ENCODE measurements at regions not wholly inside any gene's neighbourhood (a gene's known extent, or its start where the extent isn't known, plus 50 kb on each side); places are given as distances from the start of the nearest gene placed in this dataset.
"Not testable (repeated sequence)": the region's sequence is repeated elsewhere in the genome, so short reads cannot be mapped to it uniquely, and the experiment has no call there.

DNA sequence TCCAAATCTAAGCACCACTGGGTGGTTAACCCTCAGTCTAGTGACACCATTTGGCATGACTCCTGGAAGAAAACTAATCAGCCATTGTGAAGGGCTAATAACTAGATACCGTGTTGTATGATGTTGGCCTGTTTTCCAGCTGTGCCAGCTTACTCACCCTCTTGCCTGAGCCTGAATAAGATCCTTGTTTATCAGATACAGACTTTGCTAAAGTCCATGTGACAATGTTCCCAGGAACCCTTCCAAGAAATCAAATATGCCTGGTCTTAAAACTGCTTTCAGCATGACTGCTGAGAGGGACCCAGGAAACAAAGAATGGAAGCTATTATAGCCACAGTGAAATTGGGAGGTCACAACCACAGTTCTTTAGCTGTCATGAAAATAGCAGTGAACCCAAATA lies 640.8 kb upstream of the INTU start:
- peak; percentile 29 for DNase-seq (ENCODE audit: low spot score)

DNA sequence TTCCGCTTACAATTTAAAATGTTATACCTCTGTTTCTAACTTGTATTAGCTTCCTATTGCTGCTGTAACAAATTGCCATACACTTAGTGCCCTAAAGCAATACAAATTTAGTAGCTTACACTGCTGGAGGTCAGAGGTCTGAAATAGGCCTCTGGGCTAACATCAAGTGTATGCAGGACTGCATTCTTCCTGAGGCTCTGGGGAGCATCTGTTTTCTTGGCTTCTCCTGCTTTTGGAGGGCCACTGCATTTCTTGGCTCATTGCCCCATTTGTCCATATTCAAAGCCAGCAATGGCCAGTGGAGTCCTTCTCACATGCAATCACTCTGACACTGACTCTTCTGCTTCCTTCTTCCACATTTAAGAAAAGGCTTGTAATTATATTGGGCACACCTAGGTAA lies 639.8 kb upstream of the INTU start:
- DNase-seq (ENCODE audit: low spot score), result no peak

DNA sequence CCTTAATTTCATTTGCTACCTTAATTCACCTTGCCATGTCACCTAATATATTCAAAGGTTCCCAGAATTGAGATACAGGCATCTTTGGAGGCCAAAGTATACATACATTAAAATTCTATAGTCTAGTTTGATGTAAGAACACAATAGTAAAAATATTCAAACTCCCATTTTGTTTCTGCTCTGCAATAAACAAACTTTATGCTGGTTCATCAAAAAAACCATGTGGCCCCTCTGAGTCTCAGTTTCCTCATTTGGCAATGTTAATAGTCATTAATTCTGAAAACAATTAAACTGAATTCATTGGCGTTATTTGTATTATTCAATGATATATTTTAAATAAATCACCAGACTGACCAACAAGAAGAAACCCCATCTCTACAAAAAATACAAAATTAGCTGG lies 639.4 kb upstream of the INTU start:
- no peak for DNase-seq (ENCODE audit: low spot score)

DNA sequence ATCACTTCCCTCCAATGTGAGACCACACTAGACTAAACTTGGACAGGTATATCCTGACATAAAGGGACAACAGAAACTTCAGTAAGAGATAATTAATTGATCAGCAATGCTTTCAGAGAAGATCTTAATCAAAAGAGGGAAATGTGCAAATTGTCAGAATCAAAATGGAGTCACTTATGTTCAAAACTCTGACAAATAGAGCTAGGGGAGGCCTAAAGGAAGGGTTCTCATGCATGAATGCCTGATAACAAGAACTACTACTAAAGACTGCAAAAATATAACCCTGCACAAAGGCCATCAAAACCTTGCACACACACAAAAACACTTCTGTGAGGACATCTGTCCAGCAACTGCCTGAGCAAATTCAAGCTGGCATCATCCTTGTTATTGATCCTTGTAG lies 637.5 kb upstream of the INTU start:
- DNase-seq (ENCODE audit: low spot score), result no peak

DNA sequence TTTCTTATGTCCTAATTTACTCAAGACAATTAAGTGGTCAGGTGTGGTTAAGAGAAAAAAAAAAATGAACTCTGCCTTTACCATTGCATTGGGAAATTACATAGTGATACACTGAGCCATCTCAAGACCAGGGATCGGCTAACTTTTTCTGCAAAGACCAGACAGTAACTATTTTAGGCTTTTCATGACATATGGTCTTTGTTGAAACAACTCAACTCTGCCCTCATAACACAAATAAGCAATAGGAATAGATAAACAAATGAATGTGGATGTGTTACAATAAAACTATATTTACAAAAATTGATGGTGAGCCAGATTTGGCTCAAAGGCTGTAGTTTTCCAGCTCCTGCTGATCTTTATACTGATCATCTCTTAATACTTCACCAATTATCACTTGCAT lies 632.6 kb upstream of the INTU start:
- DNase-seq (ENCODE audit: low spot score), result no peak

DNA sequence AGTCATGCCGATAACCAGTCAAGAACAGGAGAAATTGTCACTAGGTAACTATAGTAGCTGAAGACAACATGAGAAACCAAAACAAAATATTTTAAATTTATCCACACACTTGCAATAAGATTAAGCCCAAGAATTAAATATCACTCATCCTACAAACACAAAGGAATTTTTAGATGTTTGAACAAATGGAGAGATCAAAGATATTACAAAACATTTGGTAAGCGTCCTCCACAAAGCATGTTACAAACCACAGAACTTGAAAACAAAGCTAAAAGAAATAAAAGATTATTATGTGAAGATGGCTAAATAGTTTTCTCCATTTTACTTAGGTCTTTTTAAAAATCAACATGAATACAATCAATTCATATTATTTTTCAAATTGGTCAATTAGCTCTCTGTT lies 631.9 kb upstream of the INTU start:
- DNase-seq (ENCODE audit: low spot score), result no peak

DNA sequence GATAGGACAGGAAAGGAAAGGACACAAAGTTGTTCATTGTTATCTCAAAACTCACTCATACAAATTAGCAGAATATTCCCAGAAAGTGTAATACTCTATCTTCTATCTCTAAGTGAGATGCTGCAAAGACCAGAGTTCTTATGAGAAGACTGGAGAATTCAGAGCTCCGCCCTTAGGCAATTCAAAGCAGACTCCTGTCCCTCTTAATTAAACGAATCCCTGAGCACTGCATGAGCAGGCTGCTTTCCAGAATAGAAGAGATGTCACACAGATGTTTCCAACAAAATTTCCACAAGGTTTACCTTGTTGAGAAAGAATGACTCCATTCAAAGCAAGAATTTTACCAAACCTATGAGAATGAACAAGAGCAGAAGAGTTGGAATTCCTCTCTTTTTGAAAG lies 630.8 kb upstream of the INTU start:
- no peak for DNase-seq (ENCODE audit: low spot score)

DNA sequence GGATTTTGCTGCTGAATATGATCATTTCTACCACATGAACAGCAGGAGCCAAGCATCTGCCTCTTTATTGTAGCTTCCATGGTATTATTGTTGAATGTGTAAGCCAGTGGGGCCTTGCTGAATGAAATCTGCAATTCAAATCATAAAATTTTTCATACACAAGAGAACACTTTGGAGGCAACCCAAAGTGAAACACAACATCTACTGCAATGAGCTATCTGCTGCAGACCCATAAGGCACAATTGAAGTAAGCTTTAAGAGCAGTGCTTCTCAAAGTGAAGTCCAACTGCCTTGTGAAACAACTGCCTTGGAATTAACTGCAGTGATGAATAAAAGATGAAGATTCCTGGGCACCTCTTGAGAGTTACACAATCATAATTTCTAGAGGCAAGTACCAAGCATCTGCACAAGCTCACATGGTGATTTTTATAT lies 626.3 kb upstream of the INTU start:
- DNase-seq (ENCODE audit: low spot score), result no peak

DNA sequence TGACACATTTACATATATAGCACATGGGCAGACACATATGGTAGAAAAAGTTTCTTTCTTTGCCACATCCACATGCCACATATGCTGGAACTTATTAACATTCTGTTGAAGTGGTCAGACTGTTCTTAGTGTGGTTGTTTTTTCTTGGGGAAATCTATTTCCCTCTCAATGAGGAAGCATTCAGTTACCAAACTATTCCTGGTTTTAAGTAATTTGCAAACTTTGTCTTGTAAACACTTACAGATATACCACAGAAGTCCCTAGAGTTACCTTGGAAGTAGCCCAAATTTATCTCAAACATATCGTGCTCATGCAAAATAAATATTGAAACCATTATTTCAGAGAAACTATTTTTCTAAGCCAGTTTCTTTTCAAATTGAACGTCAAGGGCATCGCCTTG lies 625.5 kb upstream of the INTU start:
- no peak for DNase-seq (ENCODE audit: low spot score)

DNA sequence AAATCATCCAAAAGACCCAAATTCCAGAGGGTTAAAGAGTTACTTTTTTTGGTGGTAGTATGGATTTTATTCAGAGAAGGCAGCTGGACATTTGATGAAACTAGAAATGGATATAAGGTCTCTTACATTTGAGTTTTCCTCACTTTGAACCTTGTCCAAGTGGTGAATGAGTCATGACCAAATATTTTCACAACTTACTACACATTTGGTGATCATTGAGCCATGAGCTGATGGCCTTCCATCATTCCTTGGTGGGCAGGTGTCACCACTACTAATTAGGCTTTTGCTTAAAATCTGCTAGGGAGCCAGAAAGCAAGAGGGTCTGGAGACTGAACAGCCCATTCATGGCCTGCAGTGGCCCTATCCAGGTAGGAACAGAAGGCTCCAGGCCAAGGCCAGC lies 620.2 kb upstream of the INTU start:
- no peak for DNase-seq (ENCODE audit: low spot score)

DNA sequence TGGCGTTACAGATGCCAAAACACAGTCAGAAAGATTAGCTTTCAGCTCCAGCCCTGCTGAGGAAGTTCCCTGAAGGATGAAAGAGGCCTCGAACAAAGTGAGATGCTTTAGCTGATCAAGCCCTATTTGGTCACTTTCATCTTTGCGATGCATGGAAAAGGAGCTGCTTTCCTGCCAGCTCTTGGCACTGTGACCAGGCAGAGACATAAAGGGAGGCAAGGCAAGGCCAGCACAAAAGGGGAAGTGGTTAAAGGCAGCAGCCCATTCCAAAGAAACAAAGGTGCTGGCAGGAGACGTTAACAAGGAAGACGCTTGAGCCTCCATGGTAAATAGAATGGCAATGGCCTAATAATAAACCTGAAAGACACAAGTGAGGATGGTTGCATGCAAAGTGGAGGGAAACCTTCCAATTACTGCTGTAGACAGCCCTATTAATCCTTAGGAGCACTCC lies 617.1 kb upstream of the INTU start:
- DNase-seq (ENCODE audit: low spot score), result no peak

DNA sequence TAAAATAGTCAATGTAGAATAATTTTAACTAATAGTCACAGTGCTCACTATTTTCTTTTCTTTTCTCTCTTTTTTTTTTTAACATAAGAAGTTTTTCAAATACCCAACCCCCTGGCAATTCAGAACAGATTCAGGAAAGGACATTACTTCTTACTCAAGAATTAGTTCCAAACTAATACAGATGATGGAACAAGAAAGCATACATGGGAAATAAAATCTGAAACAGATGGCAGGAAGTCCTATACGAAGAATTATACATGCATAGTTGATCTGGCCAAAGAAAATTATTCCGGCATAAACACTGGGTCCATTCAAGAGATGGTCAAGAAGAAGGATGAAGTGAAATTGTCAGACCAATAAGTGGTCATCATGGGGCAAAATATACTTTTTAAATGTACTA lies 614.4 kb upstream of the INTU start:
- no peak for DNase-seq (ENCODE audit: low spot score)

DNA sequence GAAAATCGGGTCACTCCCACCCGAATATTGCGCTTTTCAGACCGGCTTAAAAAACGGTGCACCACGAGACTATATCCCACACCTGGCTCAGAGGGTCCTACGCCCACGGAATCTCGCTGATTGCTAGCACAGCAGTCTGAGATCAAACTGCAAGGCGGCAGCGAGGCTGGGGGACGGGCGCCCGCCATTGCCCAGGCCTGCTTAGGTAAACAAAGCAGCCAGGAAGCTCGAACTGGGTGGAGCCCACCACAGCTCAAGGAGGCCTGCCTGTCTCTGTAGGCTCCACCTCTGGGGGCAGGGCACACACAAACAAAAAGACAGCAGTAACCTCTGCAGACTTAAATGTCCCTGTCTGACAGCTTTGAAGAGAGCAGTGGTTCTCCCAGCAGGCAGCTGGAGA lies 611.9 kb upstream of the INTU start:
- DNase-seq (ENCODE audit: low spot score), result not testable (repeated sequence)

DNA sequence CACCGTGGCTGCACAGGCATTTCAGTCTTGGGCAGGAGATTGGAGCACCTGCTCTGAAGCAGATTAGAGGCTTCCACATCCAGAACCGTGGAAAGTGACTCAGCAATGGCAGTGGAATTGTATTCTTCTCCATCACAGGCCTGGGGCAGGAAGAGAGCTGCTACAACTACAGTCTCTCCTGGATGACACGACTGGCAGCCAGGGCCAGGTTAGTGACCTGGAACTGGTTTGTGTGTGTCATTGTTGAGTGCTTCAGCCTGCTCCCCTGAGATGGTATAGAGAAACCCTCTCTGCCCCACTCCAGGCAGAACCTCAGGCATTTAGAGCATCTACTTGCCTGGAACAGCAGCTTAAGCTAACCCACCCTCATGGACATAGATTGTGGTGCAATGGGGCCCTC lies 596.5 kb upstream of the INTU start:
- no peak for DNase-seq (ENCODE audit: low spot score)

DNA sequence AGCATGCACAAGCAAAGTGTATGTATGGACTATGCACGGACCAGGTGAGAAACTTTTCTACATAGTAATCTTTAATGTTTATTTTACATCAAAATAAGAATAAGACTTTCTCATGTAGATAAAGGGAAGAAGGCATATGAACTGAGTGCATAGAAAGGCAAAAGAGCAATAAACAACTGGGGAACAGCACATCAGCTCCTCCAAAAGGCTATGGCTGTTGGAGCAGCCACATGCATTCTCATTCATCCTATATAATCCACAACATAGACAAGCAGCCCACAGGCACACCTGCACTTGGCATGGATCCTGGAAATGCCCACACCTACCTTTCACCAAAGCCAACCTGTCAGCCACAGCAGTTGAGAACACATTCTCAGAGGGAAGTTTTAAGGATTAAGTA lies 586.9 kb upstream of the INTU start:
- DNase-seq (ENCODE audit: low spot score), result no peak

DNA sequence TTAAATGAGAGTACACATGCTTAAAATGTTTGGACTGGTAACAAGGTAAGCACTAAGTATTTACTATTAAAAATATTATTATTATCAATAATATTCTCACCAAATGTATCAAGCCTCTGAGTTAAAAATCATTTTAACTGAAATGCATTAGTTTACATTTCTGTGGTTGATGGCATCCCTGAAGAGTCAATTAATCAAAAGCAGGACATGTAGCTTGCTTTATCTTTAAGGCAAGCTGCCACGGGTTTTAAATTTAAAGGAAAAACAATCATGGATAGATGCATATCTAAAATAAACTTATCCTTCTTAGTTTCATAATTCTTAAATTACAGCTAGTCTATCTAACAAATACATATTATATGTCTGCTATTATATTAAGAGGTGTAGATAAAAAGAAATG lies 584.8 kb upstream of the INTU start:
- DNase-seq (ENCODE audit: low spot score), result no peak

DNA sequence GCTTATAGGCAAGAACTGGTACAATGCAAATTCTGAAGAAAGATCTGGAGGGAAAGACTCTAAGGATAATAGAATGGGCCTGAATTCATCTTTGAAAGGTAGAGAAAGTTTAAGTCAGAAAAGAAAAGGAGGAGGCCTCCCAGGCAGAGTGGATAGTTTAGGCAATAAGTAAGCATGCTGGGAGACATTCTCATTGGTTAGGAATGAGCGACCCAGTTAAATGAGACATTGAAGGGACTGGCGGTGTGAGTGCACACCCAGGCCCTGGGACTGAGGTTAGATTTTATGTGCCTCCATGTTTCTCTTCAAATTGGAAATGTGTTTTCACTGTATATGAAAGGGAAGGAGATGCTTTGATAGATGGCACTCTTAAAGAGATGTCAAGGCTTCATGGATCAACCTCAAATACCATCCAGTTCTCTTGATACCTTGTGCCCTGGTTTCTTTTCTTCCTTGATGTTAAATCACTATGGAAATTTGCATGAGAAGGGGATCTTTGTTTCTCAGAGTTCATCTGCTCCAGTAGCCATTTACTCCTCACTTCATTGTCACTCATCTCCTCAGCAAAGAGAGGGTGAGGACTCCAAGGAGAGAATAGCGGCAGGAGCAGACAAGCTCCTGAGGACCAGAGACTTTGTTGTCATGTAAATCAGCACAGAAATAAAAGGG lies 584.2 kb upstream of the INTU start:
- DNase-seq (ENCODE audit: low spot score), result no peak

DNA sequence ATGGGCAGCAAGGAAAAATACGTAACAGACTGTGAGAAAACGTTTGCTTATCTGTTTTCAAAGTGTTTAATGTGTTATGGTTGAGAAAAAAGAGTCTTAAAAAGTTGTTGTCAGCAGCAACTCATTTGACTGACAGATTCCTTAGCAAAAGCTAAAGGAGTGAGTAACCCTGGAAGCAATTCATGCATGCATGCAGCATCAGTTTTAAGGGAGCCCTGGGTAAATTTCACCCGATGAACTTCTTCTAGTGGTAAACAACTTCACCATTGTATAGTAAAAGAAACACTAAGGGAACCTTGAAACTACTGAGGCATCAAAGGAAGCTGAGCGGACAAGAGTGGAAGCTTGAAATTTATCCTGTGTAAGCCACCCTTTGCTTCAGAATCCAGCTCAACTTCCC lies 583.2 kb upstream of the INTU start:
- DNase-seq (ENCODE audit: low spot score), result no peak

DNA sequence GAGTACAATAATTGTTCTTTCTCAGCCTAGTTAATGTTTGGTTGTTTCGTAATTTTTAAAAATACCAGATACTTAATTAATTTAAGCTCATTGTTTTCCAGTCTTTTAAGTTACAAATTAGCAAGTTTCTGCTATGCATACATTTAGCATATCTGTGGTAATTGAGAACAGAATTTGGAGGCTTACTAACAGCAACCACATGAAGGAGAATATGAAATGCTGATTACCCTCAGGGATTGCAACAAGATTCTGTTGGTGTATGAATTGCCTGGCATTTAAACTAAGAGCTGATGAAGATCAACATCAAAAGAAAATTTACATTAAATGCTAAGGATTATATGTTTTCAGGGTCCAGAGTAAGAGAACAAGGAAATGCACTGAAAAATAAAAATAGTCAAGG lies 580.0 kb upstream of the INTU start:
- no peak for DNase-seq (ENCODE audit: low spot score)

DNA sequence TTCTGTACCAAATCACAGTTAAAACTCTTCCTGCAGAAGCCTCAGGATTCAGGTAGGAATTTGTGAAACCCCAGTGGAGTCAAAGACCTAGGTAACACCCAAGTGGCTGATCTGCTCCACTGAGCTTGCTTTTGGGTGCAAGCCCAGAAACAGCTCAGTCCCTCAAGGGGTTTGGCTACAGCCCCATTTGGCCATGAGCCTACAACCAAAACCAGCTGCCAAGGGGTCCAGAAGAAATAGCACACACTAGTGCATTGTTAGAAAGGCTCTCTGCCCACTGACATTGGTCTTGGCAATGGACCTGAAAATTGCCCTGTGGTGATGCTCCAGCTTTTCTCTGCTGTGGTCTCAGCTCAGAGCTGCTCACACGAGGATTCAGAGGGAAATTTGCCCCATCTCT lies 577.4 kb upstream of the INTU start:
- peak; percentile 14 for DNase-seq (ENCODE audit: low spot score)

DNA sequence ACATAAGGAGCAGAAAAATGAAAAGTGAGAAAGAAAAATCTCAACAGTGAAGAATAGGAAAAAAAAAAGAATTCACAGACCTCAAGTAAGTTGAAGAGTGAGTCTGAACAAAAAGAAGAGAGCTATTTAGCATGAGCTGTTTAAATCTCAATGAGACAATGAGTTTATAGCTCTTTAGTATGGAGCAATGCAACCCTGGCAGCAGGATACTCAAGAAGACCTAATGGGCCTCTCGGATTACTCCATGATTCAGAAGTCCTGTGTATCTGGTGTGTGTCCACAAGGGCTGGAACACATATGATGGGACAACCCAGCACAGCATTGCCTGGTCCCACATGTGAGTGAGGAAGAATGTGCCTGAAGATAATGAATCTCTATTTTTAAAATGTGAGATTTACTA lies 563.1 kb upstream of the INTU start:
- DNase-seq (ENCODE audit: low spot score), result no peak

DNA sequence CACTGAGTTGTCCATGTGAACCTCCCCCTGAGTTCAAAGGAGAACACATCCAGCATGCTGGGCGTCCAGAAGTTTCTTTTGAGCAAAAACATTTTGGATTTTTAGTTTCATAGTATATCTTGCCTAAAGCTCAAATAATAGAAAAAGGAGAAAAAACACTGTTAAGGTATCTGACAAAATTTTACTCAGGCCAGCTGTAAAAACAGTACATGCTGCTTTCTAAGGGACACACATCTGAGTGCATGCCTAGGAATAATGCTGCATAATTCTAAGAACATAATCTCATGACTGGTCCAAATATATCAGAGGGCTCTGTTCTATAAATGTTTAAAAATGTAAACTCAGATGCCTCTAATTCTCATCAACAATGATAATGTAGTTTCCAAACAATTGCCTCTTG lies 561.3 kb upstream of the INTU start:
- DNase-seq (ENCODE audit: low spot score), result no peak

DNA sequence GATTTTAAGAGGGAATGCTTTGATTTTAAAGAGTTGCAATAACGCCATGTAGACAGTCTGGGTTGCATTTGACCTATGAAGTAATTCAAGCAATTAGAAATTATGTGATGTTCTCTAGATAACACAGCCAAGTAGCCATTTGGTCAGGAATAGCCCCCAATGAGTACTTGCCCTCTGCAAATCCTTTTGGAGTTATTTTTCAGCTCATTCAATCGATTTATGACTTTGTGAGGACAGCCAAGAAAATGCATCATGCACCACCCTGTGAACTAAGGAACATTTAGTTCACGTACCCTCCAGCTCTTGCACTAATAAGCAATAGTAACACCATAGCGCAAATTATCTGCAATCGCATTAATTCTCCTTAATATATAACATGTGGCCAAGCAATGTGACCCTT lies 552.6 kb upstream of the INTU start:
- no peak for DNase-seq (ENCODE audit: low spot score)

DNA sequence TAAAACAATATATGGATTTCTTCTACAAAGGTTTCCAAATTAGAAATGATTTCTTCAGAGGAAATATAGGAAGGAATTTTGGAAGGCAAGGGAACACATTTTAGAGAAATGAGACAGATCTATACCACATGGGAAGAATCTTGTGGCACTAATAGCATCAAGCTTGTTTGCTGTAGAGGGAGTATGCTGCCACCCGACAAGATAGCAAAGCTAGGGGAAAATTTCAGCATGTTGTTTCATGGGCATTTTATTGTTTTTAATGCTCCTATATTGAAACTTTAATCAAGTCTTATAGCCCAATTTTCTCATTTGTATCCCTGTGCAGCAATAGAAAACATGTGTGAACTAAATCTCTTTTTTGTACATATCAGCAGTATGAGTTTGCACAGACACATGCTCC lies 551.7 kb upstream of the INTU start:
- DNase-seq (ENCODE audit: low spot score), result no peak

DNA sequence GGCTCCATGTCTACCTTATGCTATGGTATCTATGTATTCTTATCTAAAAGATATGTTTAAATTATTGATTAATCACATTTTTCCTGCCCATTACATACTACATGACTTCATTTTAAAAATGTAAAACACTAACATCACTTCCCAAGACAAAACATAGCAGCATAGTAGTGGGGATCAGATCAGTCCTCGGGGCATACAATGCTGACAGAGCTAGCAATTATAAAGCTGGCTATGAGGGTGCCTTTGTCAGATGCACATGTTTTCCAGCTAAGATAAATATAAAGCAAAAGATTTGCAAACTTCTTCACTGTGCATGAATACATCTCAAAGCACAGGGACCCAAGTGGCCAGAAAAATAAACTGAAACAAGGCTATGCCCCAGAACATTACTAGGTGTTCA lies 549.8 kb upstream of the INTU start:
- no peak for DNase-seq (ENCODE audit: low spot score)

Measured in cerebellar cortex (tissue), 1 donor.